GM19023 (cell line): ENCODE measurements at regions not wholly inside any gene's neighbourhood (a gene's known extent, or its start where the extent isn't known, plus 50 kb on each side); places are given as distances from the start of the nearest gene placed in this dataset.
A peak's percentile ranks its signal among the peaks of the same experiment; 100 is the strongest.

Experiments
- ATAC-seq: cut with Tn5 transposase; IDR thresholded peaks from one replicate; pipeline ENCODE4 v1.9.1; 2021; ENCODE audit warnings: mild to moderate bottlenecking, moderate library complexity; ENCODE audit not compliant: unreplicated experiment

DNA sequence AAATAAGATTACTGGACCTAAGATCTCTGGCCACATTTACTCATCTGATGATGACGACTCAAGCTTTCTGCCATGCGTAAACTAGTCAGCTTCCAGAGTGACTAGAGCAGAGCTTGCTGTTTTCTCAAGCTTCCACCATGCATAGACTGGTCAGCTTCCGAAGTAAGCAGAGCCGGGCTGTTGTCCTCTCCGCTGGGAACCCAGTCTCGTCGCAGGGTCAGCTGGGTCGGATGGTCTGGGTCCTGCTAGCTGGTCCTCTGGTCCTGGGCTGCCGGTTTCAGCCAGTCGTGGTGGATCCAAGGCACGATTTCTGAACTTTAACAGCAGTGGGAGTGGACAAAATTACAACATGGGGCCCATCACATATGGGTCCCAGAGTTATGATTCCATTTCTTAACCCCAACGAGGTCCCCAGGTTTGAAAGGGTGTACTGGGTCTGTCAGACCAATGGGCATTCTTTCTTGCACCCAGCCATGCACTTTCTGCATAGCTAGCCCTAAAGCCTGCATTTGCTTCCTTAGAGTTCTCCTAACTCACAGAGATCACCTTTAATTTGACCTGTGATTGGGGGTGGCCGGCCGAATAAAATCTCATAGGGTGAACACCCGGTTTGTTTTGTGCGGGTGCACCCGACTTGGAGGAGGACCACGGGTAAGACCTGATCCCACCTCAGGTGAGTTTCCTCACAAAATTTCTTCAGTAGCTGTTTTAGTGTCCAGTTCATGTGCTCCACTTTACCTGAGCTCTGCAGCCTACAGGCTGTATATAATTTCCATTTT is 1312.8 kb downstream of the TMEM121 start:
- no peak for ATAC-seq

- ATAC-seq: no peak
Measured at GRCh38 chr14:106840258-106840657, 1313.9 kb downstream of the TMEM121 start.

DNA sequence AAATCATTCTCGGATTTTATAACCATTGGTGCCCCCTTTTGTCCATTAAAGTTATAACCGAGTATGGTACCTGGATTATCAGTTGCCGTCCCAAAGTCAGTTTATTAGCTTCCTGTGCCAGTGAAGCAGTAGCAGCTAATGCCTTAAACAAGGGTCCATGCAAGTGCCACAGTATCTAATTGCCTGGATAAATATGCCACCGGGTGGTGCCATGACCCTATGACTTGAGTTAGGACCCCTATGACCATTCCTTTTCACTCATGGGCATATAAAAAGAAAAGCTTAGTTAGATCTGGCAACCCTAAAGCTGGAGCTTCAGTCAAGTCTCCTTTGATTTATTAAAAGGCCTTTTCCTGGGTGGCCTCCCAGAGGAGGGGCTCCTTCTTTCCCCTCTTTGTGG is 1314.6 kb downstream of the TMEM121 start:
- no peak for ATAC-seq

- ATAC-seq: no peak
Measured at GRCh38 chr14:106841701-106842100, 1315.3 kb downstream of the TMEM121 start.

DNA sequence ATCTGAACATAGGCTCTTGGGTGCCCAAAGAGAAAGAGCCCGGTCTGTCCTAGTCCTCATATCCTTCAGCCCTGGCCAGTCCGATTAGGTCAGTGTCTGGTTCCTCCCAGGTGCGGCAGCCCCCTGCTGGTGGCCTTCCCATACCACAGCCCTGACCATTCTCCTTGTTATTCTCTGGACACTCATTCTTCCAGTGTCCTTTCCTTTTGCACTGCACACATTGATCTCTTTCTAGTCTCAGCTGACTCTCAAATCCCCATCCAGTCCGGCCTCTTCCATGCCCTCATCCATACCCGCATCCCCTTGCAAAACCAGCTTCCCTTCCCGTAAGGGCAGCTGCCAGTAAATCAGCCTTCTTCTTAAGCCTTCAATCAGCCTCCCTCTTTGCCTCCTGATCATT is 1316.3 kb downstream of the TMEM121 start:
- ATAC-seq: no peak

GRCh38 chr14:106843386-106843785 is 1317.0 kb downstream of the TMEM121 start:
- ATAC-seq: no peak

- no peak for ATAC-seq
Measured at GRCh38 chr14:106843951-106844483, 1317.6 kb downstream of the TMEM121 start.

- peak; percentile 53 for ATAC-seq
Measured at GRCh38 chr14:106844608-106845285, 1318.4 kb downstream of the TMEM121 start.

- ATAC-seq: peak; percentile 40
Measured at GRCh38 chr14:106845286-106846087, 1319.1 kb downstream of the TMEM121 start.

GRCh38 chr14:106846218-106846617 is 1319.8 kb downstream of the TMEM121 start:
- ATAC-seq: no peak

DNA sequence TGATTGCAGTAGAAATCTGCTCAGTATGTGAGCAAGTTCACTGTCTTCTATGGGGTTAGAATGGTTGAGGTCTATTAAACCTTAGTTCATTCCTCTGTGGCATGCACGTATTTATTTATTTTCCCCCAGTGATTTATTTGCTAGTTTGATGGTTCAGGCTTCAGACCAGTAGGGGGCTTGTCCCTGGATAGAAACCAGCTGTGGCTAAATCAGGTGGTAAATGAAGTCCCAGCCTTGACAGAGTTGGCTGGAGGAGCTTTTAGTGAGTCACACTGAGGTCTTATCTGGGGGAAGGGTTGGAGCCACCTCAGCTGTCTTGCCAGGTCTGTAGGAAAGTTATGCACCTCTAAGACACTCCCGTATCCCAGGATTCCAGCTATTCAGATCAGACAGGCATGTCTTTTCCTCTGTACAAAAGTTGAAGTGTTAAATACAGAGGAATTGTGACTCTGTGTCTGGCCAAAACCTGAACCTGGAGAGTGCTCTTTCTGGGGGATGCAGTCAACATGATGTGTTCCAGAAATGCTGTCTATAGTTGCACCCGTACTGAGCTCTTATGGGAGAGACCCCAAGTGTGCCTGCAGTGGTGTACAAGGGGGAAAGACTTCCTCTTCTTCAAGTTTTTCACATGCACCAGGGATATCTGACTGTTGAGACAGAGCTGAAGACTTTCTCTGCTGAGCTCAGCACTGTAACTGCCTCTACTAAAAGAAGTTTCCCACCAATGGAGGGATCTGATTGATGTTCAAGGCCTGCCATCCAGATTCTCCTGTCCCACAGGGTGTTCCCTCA is 1322.1 kb downstream of the TMEM121 start:
- ATAC-seq: no peak

- ATAC-seq: peak; percentile 77
Measured at GRCh38 chr14:106850913-106851825, 1324.8 kb downstream of the TMEM121 start.

DNA sequence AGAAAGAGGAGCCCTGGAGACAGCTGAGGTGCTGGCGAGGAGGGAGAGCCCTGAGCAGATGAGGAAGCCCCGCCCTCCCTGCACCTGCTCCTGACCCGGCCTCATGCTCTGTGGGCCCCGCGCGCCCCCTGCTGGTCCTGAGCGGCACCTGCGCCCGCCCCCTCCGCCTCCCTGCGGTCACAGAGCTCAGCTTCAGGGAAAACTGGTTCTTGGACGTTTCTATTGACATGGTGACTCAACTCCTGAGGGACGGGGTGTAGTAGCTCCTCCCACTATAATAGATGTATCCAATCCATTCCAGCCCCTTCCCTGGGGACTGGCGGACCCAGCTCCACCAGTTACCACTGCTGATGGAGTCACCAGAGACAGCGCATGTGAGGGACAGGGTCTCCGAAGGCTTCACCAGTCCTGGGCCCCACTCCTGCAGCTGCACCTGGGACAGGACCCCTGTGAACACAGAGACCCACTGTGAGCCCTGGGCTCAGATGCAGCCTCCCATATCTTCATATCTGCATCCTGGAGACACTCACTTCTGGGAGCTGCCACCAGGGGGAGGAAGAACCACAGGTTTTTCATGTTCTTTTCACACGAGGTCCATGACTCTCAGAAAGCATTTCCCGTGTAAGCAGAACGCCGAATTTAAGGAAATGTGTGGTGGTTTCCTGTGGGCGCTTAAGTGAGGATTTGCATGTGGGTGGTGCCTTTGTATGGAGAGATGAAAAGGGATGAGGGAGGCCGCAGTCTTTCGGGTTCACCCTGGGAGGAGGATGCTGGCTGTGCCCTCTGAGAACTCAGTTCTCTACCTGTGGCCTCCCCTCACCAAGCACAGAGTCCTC is 1346.4 kb downstream of the TMEM121 start:
- ATAC-seq: peak; percentile 69

GRCh38 chr14:106874350-106874749 is 1348.0 kb downstream of the TMEM121 start:
- no peak for ATAC-seq

- ATAC-seq: no peak
Measured at GRCh38 chr14:106875503-106875902, 1349.1 kb downstream of the TMEM121 start.

DNA sequence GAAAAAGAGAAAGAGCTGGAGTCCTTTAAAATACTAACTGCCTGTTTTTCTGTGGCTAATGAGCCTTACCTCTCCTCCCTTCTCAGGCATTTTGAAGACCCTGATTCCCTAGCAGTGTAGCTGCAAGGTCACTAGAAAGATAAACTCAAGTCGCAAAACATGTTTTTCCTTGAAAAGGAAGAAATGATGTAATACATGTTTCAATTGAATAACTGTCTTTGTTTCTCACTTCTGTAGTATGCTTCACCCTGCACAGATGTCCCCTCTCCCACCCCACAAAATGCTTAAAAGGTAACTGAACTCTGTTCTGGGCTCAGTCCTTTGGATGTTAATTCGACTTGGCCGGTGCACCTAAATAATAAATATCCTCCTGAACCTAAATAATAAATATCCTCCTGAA is 1350.3 kb downstream of the TMEM121 start:
- no peak for ATAC-seq

DNA sequence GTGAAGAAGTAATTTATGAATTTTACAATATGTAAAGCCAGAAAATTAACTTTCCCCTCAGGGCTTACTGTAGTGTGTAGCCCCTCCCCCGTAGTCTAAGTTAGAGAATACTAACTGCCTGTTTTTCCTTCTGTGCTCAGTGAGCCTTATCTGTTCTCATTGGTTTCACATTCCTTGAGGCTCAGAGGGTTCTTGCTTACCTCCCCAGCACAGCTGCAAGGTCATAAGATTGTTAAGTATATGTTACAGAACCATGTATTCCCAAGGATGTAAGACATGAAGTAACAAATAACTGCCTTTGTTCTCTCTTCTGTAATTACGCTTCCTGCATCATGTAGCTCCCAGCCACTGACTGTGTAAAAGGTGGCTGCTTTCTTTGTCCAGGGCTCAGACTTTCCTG is 1351.1 kb downstream of the TMEM121 start:
- ATAC-seq: no peak

GRCh38 chr14:106879241-106879640 is 1352.9 kb downstream of the TMEM121 start:
- no peak for ATAC-seq
